Calu3 (cell line): ENCODE measurements at regions not wholly inside any gene's neighbourhood (a gene's known extent, or its start where the extent isn't known, plus 50 kb on each side); places are given as distances from the start of the nearest gene placed in this dataset.

ENCODE experiments used
- BruUV-seq: library from RNA; stranded (reverse); fragments of 400-500 nt; replicated peaks from 2 replicates; lab custom pipeline; 2021; lab: Mats Ljungman, UMichigan
- CTCF ChIA-PET: fragments of 300-600 bp; sonication (Branson Sonifier 250); formaldehyde crosslinking; loops from one replicate; lab custom pipeline; 2022; ENCODE audit warnings: antibody characterized with exemption; lab: Charles Lee
- DNase-seq: peaks from one replicate; pipeline ENCODE4 v3.0.0; 2022
- H3K27ac Mint-ChIP-seq: one replicate; pipeline ENCODE4 v1.8.0; 2022; ENCODE audit warnings: mixed read lengths; ENCODE audit not compliant: unreplicated experiment
- H3K27me3 Mint-ChIP-seq: one replicate; pipeline ENCODE4 v1.8.0; 2022; ENCODE audit warnings: mixed read lengths; ENCODE audit not compliant: unreplicated experiment
- H3K36me3 Mint-ChIP-seq: one replicate; pipeline ENCODE4 v1.8.0; 2022; ENCODE audit warnings: mild to moderate bottlenecking, moderate library complexity, mixed read lengths; ENCODE audit not compliant: insufficient read depth, unreplicated experiment
- H3K4me1 Mint-ChIP-seq: one replicate; pipeline ENCODE4 v1.8.0; 2022; ENCODE audit warnings: mild to moderate bottlenecking, low read depth, mixed read lengths; ENCODE audit not compliant: unreplicated experiment
- H3K4me3 Mint-ChIP-seq: one replicate; pipeline ENCODE4 v1.8.0; 2022; ENCODE audit warnings: mild to moderate bottlenecking, low read depth, moderate library complexity, mixed read lengths; ENCODE audit not compliant: unreplicated experiment
- H3K9me3 Mint-ChIP-seq: one replicate; pipeline ENCODE4 v1.8.0; 2022; ENCODE audit warnings: low read depth, mixed read lengths; ENCODE audit not compliant: unreplicated experiment
- CTCF ChIP-seq: fragments of 200-600 bp; IDR thresholded peaks from one replicate; pipeline ENCODE4 v1.8.0; 2022; ENCODE audit warnings: antibody characterized with exemption; ENCODE audit not compliant: unreplicated experiment
- intact Hi-C: fragments of 100-400 bp; cut with micrococcal nuclease; formaldehyde crosslinking; loops from one replicate; pipeline ENCODE4 v1.10.0; 2022; ENCODE audit not compliant: unreplicated experiment

GRCh38 chr10:42937649-42938180, 139.2 kb upstream of the RET start:
- BruUV-seq, result no TSS peak
- no peak overlapping the region for H3K27ac Mint-ChIP-seq
- H3K9me3 Mint-ChIP-seq, result no peaks in the 10 kb centered on the region
- TF ChIP-seq CTCF, result no peak
- CTCF ChIA-PET, result no interaction called here
- H3K4me1 Mint-ChIP-seq, result no peaks in the 10 kb centered on the region
- H3K36me3 Mint-ChIP-seq, result peaks cover 10% of the 10 kb centered on the region
- no peak for DNase-seq
- intact Hi-C loops, result no loop called here
- H3K27me3 Mint-ChIP-seq, result peaks cover 77% of the 10 kb centered on the region
- H3K4me3 Mint-ChIP-seq, result no peak overlapping the region

- no peak overlapping the region for H3K27ac Mint-ChIP-seq
- intact Hi-C loops, result no loop called here
- DNase-seq, result no peak
- H3K4me3 Mint-ChIP-seq, result no peak overlapping the region
- H3K36me3 Mint-ChIP-seq, result peaks cover 5% of the 10 kb centered on the region
- CTCF ChIA-PET, result no interaction called here
- no peaks in the 10 kb centered on the region for H3K9me3 Mint-ChIP-seq
- BruUV-seq, result no TSS peak
- H3K27me3 Mint-ChIP-seq, result peaks cover 75% of the 10 kb centered on the region
- no peaks in the 10 kb centered on the region for H3K4me1 Mint-ChIP-seq
- no peak for TF ChIP-seq CTCF
These were observed 138.5 kb upstream of the RET start for GRCh38 chr10:42938351-42938750.

DNA sequence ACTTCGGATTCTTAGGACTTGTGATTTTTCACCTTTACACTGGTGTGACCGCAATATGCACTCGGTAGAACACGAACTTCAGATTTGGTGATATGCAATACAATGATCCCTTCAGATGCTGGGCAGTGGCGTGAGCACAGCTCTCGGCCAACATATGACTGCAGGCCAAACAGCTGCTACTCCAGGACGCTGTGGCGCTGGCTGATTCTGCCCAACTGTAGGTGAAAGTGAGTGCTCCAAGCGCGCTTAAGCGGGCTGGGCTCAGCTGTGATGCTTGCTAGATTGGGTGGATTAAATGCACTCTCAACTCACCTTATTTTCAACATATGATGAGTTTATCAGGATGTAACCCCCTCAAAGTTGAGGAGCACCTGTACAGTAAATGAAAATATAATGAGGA, 137.6 kb upstream of the RET start:
- peaks cover 75% of the 10 kb centered on the region for H3K27me3 Mint-ChIP-seq
- intact Hi-C loops, result no loop called here

GRCh38 chr10:42939685-42940366, 137.0 kb upstream of the RET start:
- Mint-ChIP-seq H3K27ac (no peak overlapping the region), H3K36me3 (no peaks in the 10 kb centered on the region), H3K9me3 (no peaks in the 10 kb centered on the region), H3K27me3 (peaks cover 75% of the 10 kb centered on the region), H3K4me3 (no peak overlapping the region), H3K4me1 (no peaks in the 10 kb centered on the region)
- CTCF ChIA-PET, result no interaction called here
- no peak for TF ChIP-seq CTCF
- BruUV-seq, result no TSS peak
- intact Hi-C loops, result no loop called here
- DNase-seq, result no peak

More for the DNA sequence above, 137.6 kb upstream of the RET start:
- no peak for TF ChIP-seq CTCF
- CTCF ChIA-PET, result no interaction called here
- no peak for DNase-seq
- no peak overlapping the region for H3K27ac Mint-ChIP-seq
- no peaks in the 10 kb centered on the region for H3K36me3 Mint-ChIP-seq
- BruUV-seq, result no TSS peak
- H3K4me3 Mint-ChIP-seq, result no peak overlapping the region
- no peaks in the 10 kb centered on the region for H3K9me3 Mint-ChIP-seq
- no peaks in the 10 kb centered on the region for H3K4me1 Mint-ChIP-seq
